ENCODE measurements at regions not wholly inside any gene's neighbourhood (a gene's known extent, or its start where the extent isn't known, plus 50 kb on each side); places are given as distances from the start of the nearest gene placed in this dataset.
"Not testable (repeated sequence)": the region's sequence is repeated elsewhere in the genome, so short reads cannot be mapped to it uniquely, and the experiment has no call there.

GRCh38 chr1:201730611-201731010 lies 98.3 kb upstream of the IPO9 start:
- DNase-seq, result no peak

- DNase-seq, result no peak
Measured at GRCh38 chr1:201731142-201731541, 97.8 kb upstream of the IPO9 start.

GRCh38 chr1:201731592-201731991 lies 97.4 kb upstream of the IPO9 start:
- no peak for DNase-seq

GRCh38 chr1:201732351-201732750 lies 96.6 kb upstream of the IPO9 start:
- peak; percentile 47 for DNase-seq

- DNase-seq, result not testable (repeated sequence)
Measured at GRCh38 chr1:201734221-201734620, 94.7 kb upstream of the IPO9 start.

- no peak for DNase-seq
Measured at GRCh38 chr1:201734786-201735185, 94.2 kb upstream of the IPO9 start.

GRCh38 chr1:201736707-201737320 lies 92.1 kb upstream of the IPO9 start:
- no peak for DNase-seq

GRCh38 chr1:201737352-201738060 lies 91.5 kb upstream of the IPO9 start:
- no peak for DNase-seq

GRCh38 chr1:201739080-201739479 lies 89.9 kb upstream of the IPO9 start:
- DNase-seq, result no peak

- no peak for DNase-seq
Measured at GRCh38 chr1:201739492-201740085, 89.4 kb upstream of the IPO9 start.

- DNase-seq, result no peak
Measured at GRCh38 chr1:201740086-201740541, 88.8 kb upstream of the IPO9 start.

GRCh38 chr1:201740670-201741111 lies 88.3 kb upstream of the IPO9 start:
- DNase-seq, result no peak

- DNase-seq, result no peak
Measured at GRCh38 chr1:201741763-201742342, 87.1 kb upstream of the IPO9 start.

- DNase-seq, result no peak
Measured at GRCh38 chr1:201742476-201742875, 86.5 kb upstream of the IPO9 start.

GRCh38 chr1:201742955-201743805 lies 85.8 kb upstream of the IPO9 start:
- DNase-seq, result no peak

- DNase-seq, result peak; percentile 93
Measured at GRCh38 chr1:201745023-201745422, 83.9 kb upstream of the IPO9 start.

- DNase-seq, result no peak
Measured at GRCh38 chr1:201746156-201746555, 82.8 kb upstream of the IPO9 start.

GRCh38 chr1:201747261-201747660 lies 81.7 kb upstream of the IPO9 start:
- DNase-seq, result no peak

- peak; percentile 91 for DNase-seq
Measured at GRCh38 chr1:201748335-201748734, 80.6 kb upstream of the IPO9 start.

- no peak for DNase-seq
Measured at GRCh38 chr1:201749059-201749690, 79.8 kb upstream of the IPO9 start.

GRCh38 chr1:201750120-201750519 lies 78.8 kb upstream of the IPO9 start:
- DNase-seq, result no peak

- DNase-seq, result peak; percentile 70
Measured at GRCh38 chr1:201750934-201751333, 78.0 kb upstream of the IPO9 start.

All from HCEC 1CT (cell line).